Astrocyte of the spinal cord (primary cell): ENCODE measurements at regions not wholly inside any gene's neighbourhood (a gene's known extent, or its start where the extent isn't known, plus 50 kb on each side); places are given as distances from the start of the nearest gene placed in this dataset.
"Not testable (repeated sequence)": the region's sequence is repeated elsewhere in the genome, so short reads cannot be mapped to it uniquely, and the experiment has no call there.

Source experiments
- DNase-seq: peaks from one replicate; pipeline ENCODE4 v3.0.0; 2011; ENCODE audit warnings: low read depth, low spot score
- H3K4me3 ChIP-seq: 2 replicates; pipeline ENCODE4 v1.5.1; 2011; ENCODE audit warnings: low read depth, mild to moderate bottlenecking, low read length, moderate library complexity
- CTCF ChIP-seq: IDR thresholded peaks from 2 replicates; pipeline ENCODE4 v1.5.1; 2012; ENCODE audit warnings: low read depth, mild to moderate bottlenecking, low read length, inconsistent platforms
- in situ Hi-C: cut with HindIII; loops from 2 replicates; pipeline ENCODE4 v1.10.0; 2017; ENCODE audit warnings: low sequenced_read_pairs

- TF ChIP-seq CTCF = no peak
- in situ Hi-C loops = no loop called here
- no peak for DNase-seq
- H3K4me3 ChIP-seq = no peak overlapping the region
Measured at GRCh38 chr14:43503508-43503907, 1003.6 kb downstream of the FSCB start.

GRCh38 chr14:43492359-43492758, 1014.7 kb downstream of the FSCB start:
- DNase-seq, H3K4me3 ChIP-seq, in situ Hi-C loops: not testable (repeated sequence)

- DNase-seq = no peak
- in situ Hi-C loops = no loop called here
- TF ChIP-seq CTCF = no peak
- no peak overlapping the region for H3K4me3 ChIP-seq
Measured at GRCh38 chr14:43483415-43483814, 1023.7 kb downstream of the FSCB start.

- no peak for TF ChIP-seq CTCF
- DNase-seq = no peak
- in situ Hi-C loops = no loop called here
- no peak overlapping the region for H3K4me3 ChIP-seq
Measured at GRCh38 chr14:43481864-43482263, 1025.2 kb downstream of the FSCB start.

GRCh38 chr14:43480976-43481375, 1026.1 kb downstream of the FSCB start:
- in situ Hi-C loops = no loop called here
- no peak for TF ChIP-seq CTCF

GRCh38 chr14:43479596-43480195, 1027.4 kb downstream of the FSCB start:
- TF ChIP-seq CTCF = no peak
- H3K4me3 ChIP-seq = no peak overlapping the region
- in situ Hi-C loops = no loop called here
- no peak for DNase-seq

More at GRCh38 chr14:43480976-43481375, 1026.1 kb downstream of the FSCB start:
- no peak overlapping the region for H3K4me3 ChIP-seq
- no peak for DNase-seq

- H3K4me3 ChIP-seq = no peak overlapping the region
- in situ Hi-C loops = no loop called here
- no peak for TF ChIP-seq CTCF
- no peak for DNase-seq
Measured at GRCh38 chr14:43476822-43477221, 1030.3 kb downstream of the FSCB start.
